ENCODE measurements at regions not wholly inside any gene's neighbourhood (a gene's known extent, or its start where the extent isn't known, plus 50 kb on each side); places are given as distances from the start of the nearest gene placed in this dataset.

GRCh38 chr5:165602529-165602928 is 2097.1 kb downstream of the MAT2B start:
- no peak for TF ChIP-seq CCAR2 (optimal IDR thresholded peaks at IDR 0.05; ENCODE audit: low read depth, low read length)
- TF ChIP-seq NFRKB (IDR thresholded peaks at IDR 0.05): no peak
- TF ChIP-seq NCOA2 (CRISPR knock-in tag; IDR thresholded peaks at IDR 0.05): no peak
- TF ChIP-seq TOPORS (CRISPR knock-in tag; IDR thresholded peaks at IDR 0.05): no peak
- no peak for TF ChIP-seq KLF11 (CRISPR knock-in tag; IDR thresholded peaks at IDR 0.05)
- TF ChIP-seq PBX3 (CRISPR knock-in tag; IDR thresholded peaks at IDR 0.05; ENCODE audit: borderline replicate concordance): no peak
- TF ChIP-seq ZNF776 (CRISPR knock-in tag; IDR thresholded peaks at IDR 0.05): no peak
- TF ChIP-seq ZNF12 (CRISPR knock-in tag; IDR thresholded peaks at IDR 0.05): no peak
- no peak for TF ChIP-seq GMEB1 (CRISPR knock-in tag; IDR thresholded peaks at IDR 0.05; ENCODE audit: borderline replicate concordance)
